ENCODE measurements at regions not wholly inside any gene's neighbourhood (a gene's known extent, or its start where the extent isn't known, plus 50 kb on each side); places are given as distances from the start of the nearest gene placed in this dataset.
A peak's percentile ranks its signal among the peaks of the same experiment; 100 is the strongest.

DNA sequence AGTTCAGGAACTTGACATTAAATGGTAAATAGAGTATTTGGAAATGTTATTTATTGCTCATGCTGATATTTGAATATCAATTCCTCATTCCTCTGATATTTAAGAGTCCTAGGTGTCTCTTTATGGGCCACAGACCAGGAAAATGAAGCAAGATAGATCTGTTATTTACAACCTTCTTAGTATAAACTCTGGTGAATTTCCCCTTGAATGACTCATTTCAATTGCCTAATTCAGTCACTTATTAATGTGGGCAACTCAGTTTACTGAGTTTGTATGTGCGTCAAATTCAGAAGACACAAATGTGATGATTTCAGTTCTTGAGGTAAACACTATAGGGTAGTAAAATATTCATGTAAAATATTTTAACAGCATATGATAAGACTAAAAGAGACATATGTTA, 1404.4 kb upstream of the PRMT6 start:
- no peak for DNase-seq (ENCODE audit: low spot score in 2 of 2)
- FAIRE-seq: no peak

GRCh38 chr1:105655032-105655431, 1401.4 kb upstream of the PRMT6 start:
- no peak for DNase-seq (ENCODE audit: low spot score in 2 of 2)
- FAIRE-seq: no peak

GRCh38 chr1:105664495-105664894, 1392.0 kb upstream of the PRMT6 start:
- no peak for DNase-seq (ENCODE audit: low spot score in 2 of 2)
- no peak for FAIRE-seq

- FAIRE-seq (no peak), DNase-seq (ENCODE audit: low spot score in 2 of 2) (no peak)
Observed at GRCh38 chr1:105678334-105678733, 1378.1 kb upstream of the PRMT6 start.

DNA sequence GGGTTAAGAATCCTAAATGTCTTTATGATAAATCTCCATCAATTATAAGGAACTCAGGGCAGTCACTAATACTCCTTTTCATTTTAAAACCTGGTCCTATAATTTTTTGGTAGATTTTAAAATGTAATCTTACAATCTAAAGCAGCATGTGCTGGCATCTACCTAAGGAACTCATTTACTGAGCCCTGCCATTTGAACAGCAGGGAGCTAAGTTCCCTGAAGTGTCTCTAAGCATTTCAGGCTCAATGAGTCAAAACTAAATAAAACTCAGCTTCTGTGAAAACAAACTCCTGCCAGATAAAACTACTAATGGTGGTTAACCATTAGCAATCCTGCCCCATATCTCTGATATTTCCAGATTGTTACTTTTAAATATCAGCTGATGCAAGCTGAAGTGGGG, 1371.8 kb upstream of the PRMT6 start:
- no peak for DNase-seq (ENCODE audit: low spot score in 2 of 2)
- FAIRE-seq: no peak

- DNase-seq (ENCODE audit: low spot score in 2 of 2): no peak
- FAIRE-seq: no peak
Observed at GRCh38 chr1:105686026-105686425, 1370.4 kb upstream of the PRMT6 start.

DNA sequence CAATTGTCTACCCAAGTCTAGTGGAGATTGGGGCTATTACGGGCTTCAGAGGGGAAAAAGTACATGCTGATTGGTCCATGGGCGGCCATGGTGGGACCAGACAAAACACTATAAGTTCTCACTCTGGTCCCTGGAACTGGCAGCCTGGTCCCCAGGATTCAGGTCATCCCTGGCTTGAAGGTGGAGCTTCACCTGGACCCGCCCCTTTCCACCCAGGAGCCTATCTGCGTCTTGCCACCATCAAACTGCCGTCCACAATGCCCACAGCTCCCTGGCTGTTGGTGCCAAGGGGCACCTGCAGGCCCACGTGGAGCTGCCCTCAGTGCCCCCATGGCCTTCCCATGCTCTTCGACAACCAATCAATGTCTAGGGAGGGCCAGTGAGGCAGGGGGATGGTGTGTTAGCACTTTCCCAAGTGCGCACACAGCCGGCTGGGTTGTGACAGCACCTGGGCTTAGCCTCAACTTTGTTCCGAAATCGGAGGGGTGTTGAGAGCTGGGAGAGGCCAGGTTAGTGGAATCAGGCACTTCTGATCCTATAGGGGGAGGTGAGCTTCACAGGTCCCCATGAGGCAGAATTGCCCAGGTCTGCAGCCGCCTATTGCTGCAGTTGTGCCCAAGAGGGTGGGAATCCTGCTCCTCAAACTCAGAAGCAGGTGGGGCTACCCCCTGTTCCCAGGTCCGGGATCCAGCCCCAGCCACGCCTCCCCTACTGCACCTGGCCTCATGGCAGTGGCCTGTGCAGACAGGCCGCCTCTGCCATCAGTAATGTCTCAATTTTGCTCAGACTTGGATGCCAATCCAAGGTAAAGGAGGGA, 1369.4 kb upstream of the PRMT6 start:
- no peak for FAIRE-seq

GRCh38 chr1:105700723-105701122, 1355.8 kb upstream of the PRMT6 start:
- FAIRE-seq: no peak
- DNase-seq (ENCODE audit: low spot score in 2 of 2): no peak

More for the DNA sequence above, 1369.4 kb upstream of the PRMT6 start:
- DNase-seq (ENCODE audit: low spot score in 2 of 2): no peak

DNA sequence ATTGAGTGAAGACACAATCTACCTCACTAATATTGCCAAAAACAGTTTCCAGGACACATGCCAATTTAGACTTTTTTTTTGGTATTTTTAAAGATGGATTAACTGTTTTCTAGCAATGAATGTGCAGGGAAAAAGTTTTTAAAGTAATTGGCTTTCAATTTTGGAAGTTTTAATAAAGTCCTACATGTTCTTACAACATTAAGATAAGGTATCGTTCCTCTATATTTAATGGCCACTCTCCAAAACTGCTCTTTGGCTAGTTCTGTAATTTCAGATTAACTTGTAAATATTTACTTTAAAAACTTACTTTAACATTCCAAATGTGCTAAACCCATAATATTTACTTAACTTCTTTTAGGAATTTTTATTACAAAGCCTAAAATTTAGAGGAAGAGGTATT, 1332.2 kb upstream of the PRMT6 start:
- DNase-seq (ENCODE audit: low spot score in 2 of 2): no peak
- FAIRE-seq: no peak

- no peak for DNase-seq (ENCODE audit: low spot score in 2 of 2)
- FAIRE-seq: no peak
Observed at GRCh38 chr1:105730701-105731100, 1325.8 kb upstream of the PRMT6 start.

- DNase-seq (ENCODE audit: low spot score in 2 of 2): no peak
- FAIRE-seq: no peak
Observed at GRCh38 chr1:105736349-105736748, 1320.1 kb upstream of the PRMT6 start.

DNA sequence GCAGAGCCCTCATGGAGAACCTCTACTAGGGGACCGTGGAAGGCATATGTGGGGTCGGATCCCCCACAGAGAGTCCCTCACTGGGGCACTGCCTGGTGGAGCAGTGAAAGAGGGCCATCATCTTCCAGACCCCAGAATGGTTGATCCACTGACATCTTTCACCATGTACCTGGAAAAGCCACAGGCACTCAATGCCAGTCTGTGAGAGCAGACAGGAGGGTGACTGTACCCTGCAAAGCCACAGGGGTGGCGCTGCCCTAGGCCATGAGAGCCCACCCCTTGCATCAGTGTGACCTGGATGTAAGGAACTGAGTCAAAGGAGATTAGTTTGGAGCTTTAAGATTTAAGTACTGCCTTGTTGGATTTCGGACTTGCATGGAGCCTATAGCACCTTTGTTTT, 1276.7 kb upstream of the PRMT6 start:
- no peak for DNase-seq (ENCODE audit: low spot score in 2 of 2)
- FAIRE-seq: no peak

DNA sequence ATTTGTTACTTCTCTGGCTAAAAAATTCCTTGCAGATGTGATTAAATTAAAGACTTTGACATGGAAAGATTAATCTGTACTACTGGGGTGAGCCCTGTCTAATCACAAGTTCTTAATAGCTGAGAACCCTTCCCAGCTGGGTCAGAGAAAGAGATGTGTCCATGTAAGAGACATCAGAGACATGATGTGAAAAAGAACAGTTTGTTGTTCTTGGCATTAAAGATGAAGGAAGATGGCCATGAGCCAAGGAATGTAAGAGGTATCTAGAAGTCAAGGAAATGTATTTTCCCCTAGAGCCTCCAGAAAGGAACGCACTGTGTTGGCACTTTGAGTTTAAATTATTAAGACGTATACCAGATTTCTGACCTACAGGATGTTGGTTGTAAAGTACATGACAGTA, 1271.5 kb upstream of the PRMT6 start:
- no peak for FAIRE-seq
- DNase-seq (ENCODE audit: low spot score in 2 of 2): no peak

- FAIRE-seq (no peak), DNase-seq (ENCODE audit: low spot score in 2 of 2) (peak in 1 of 2 donors; percentile 29)
Observed at GRCh38 chr1:105793536-105794146, 1262.8 kb upstream of the PRMT6 start.

DNA sequence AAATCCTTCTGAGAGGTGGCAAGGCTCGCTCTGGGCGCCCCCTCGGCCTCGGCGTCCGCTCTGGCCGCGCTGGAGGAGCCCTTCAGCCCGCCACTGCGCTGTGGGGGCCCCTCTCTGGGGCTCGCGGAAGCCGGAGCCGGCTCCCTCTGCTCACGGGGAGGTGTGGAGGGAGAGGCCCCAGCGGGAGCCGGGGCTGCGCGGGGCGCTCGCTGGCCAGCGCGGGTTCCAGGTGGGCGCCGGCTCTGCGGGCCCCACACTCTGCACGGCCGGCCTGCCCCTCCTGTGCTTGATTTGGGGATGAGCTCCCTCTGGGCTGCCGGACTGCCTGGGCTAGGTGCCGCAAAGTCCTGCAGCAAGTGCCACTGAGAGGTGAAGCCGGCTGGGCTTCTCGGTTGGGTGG, 1260.7 kb upstream of the PRMT6 start:
- DNase-seq (ENCODE audit: low spot score in 2 of 2) (no peak), FAIRE-seq (no peak)

DNA sequence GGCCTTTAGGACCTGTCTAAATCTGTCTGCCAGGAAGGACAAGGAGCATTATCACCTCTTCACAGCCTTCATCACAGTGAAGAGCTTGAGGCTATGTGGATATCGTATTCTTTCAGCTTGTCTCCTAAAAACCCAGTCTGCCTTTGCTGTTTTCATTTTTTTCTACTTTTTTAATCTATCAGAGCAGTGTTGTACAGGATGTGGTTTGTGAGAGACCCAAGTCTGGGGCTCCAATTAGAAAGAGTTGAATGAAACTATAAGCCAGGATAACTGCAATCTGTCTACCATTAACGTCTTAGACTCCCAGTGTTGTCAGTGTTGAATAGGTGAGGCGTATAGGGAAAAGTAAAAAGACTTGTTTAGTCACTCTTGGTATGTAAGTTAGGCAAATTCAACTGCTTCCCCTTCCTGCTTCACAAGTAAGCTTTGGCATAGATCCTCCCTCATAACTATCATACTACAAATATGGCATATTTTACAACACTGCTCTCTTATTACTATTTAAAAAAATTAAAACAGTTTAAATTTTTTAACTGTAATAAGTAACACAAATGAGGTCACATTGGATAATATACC, 1225.8 kb upstream of the PRMT6 start:
- FAIRE-seq (no peak), DNase-seq (ENCODE audit: low spot score in 2 of 2) (no peak)

DNA sequence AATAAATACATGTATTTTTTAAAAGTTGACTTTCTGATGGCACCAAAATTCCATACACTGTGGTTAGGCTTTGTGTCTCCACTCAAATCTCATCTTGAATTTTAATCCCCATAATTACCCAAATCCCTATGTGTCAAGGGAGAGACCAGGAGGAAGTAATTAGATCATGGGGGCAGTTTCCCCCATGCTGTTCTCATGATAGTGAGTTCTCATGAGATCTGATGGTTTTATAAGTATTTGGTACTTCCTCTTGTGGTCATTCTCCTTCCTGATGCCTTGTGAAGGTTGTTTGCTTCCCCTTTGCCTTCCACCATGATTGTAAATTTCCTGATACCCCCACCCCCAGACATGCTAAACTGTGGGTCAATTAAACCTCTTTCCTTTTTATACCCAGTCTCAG, 1218.4 kb upstream of the PRMT6 start:
- FAIRE-seq (no peak), DNase-seq (ENCODE audit: low spot score in 2 of 2) (no peak)

DNA sequence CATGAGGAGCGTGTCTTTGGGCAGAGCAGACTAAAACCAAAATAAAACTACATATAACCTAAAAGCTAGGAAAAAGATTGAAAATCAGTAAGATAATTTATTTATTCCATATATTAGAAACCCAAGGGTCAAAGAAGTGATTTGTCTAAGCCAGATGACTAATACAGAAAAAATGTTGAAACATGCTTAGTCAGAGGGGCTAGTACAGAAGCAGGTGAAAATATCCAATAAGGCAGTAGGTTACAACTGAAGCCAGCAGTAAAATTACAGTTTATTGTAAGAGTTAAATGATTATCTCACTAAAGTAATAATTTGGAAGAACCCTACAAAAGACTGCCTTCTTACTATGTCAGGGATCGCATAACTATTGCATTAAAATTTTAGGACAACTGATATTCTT, 1190.9 kb upstream of the PRMT6 start:
- no peak for FAIRE-seq

DNA sequence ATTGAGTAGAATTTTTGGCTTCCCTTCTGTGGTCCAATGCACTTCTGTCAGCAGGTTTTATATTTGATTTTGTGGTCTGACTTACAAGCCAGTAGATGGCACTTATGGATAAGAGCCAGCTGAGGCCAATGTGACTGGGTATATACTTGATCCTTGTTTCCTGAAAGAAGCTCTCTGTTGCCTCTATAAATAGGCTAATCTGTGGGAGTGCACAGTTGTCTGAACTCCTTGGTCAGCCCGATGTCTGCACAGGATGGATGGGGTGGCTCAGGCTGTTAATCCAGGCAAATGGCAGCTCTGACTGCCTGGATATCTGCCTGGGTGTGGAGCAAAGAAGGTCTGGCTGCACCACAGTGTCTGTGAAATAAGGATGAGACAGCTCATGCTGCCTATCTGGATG, 1183.7 kb upstream of the PRMT6 start:
- FAIRE-seq: no peak
- no peak for DNase-seq (ENCODE audit: low spot score in 2 of 2)

More for the DNA sequence above, 1190.9 kb upstream of the PRMT6 start:
- DNase-seq (ENCODE audit: low spot score in 2 of 2): no peak

GRCh38 chr1:105874621-105875020, 1181.9 kb upstream of the PRMT6 start:
- FAIRE-seq (no peak), DNase-seq (ENCODE audit: low spot score in 2 of 2) (no peak)

- FAIRE-seq (no peak), DNase-seq (ENCODE audit: low spot score in 2 of 2) (no peak)
Observed at GRCh38 chr1:105886309-105886708, 1170.2 kb upstream of the PRMT6 start.

DNA sequence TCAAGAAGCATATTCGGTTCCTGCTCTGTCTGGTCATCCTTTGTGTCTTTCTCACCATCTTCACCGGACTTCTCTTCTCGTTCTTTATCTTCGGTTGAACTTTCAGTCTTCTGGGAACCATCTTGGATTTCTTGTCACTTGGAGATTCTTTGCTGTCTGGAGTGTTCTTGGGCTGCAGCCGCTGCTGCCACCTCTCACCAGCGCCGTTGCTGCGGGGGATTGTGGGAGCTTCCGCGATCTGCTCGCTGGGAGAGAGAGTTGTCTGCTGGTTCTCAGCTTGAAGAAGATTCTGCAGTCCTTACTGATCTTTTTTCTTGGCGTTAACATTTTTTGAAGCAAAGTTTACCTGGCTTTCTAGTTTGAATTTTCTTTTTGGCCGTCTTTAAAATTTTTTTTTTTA, 1165.2 kb upstream of the PRMT6 start:
- DNase-seq (ENCODE audit: low spot score in 2 of 2): no peak
- FAIRE-seq: no peak
